DND-41 (cell line): ENCODE measurements at regions not wholly inside any gene's neighbourhood (a gene's known extent, or its start where the extent isn't known, plus 50 kb on each side); places are given as distances from the start of the nearest gene placed in this dataset.

ENCODE experiments used
- CTCF ChIP-seq: IDR thresholded peaks from 2 replicates; pipeline ENCODE4 v1.5.1; 2012; ENCODE audit warnings: borderline replicate concordance, low read length, moderate library complexity, mild to moderate bottlenecking; ENCODE audit not compliant: poor library complexity, severe bottlenecking; ENCODE audit errors: extremely low read depth
- EZH2 ChIP-seq: IDR thresholded peaks from 3 replicates; pipeline ENCODE4 v1.6.1; 2012; ENCODE audit warnings: borderline replicate concordance, low read depth, mild to moderate bottlenecking, moderate library complexity, low read length, inconsistent platforms; ENCODE audit not compliant: severe bottlenecking

- TF ChIP-seq CTCF = no peak
- no peak for TF ChIP-seq EZH2
These were observed 465.2 kb downstream of the LRRC70 start for GRCh38 chr5:63043792-63044191.
